ENCODE measurements at regions not wholly inside any gene's neighbourhood (a gene's known extent, or its start where the extent isn't known, plus 50 kb on each side); places are given as distances from the start of the nearest gene placed in this dataset.
"Not testable (repeated sequence)": the region's sequence is repeated elsewhere in the genome, so short reads cannot be mapped to it uniquely, and the experiment has no call there.

GRCh38 chr1:79507770-79508169, 501.2 kb upstream of the ADGRL4 start:
- DNase-seq, result no peak
- Mint-ChIP-seq H3K27ac (no peak overlapping the region), H3K27me3 (no peaks in the 10 kb centered on the region), H3K4me3 (no peak overlapping the region), H3K9me3 (peaks cover 0 to 12% (median 3%) of the 10 kb centered on the region in 7 donors), H3K4me1 (no peaks in the 10 kb centered on the region), H3K36me3 (no peaks in the 10 kb centered on the region)
- peaks cover 0 to 2% of the 10 kb centered on the region in 2 experiments for H3K9me3 ChIP-seq (ENCODE audit: control insufficient read depth in 2 of 2, low read length in 2 of 2)
- no peak for ATAC-seq (ENCODE audit: low read depth in 2 of 2)
- no peak overlapping the region for H3K27ac ChIP-seq (ENCODE audit: insufficient read depth, low read length, poor library complexity, severe bottlenecking)
- H3K36me3 ChIP-seq (ENCODE audit: control insufficient read depth, insufficient read depth, low read length), result no peaks in the 10 kb centered on the region
- no peaks in the 10 kb centered on the region for H3K27me3 ChIP-seq (ENCODE audit: control insufficient read depth, insufficient read depth, low read length)
- H3K4me3 ChIP-seq (ENCODE audit: low read depth, low read length), result no peak overlapping the region
- no peaks in the 10 kb centered on the region for H3K4me1 ChIP-seq (ENCODE audit: control insufficient read depth, insufficient read depth, low read length, poor library complexity, severe bottlenecking)

- H3K9me3 Mint-ChIP-seq, result peaks cover 0 to 7% (median 0%) of the 10 kb centered on the region in 7 donors
- no peaks in the 10 kb centered on the region for H3K4me1 ChIP-seq (ENCODE audit: control insufficient read depth, insufficient read depth, low read length, poor library complexity, severe bottlenecking)
- peaks cover 0 to 2% of the 10 kb centered on the region in 2 experiments for H3K9me3 ChIP-seq (ENCODE audit: control insufficient read depth in 2 of 2, low read length in 2 of 2)
- H3K4me3 ChIP-seq (ENCODE audit: low read depth, low read length), result no peak overlapping the region
- no peaks in the 10 kb centered on the region for H3K36me3 ChIP-seq (ENCODE audit: control insufficient read depth, insufficient read depth, low read length)
- ATAC-seq (ENCODE audit: low read depth in 2 of 2), result no peak
- H3K27me3 ChIP-seq (ENCODE audit: control insufficient read depth, insufficient read depth, low read length), result no peaks in the 10 kb centered on the region
- no peak overlapping the region for H3K4me3 Mint-ChIP-seq
- no peak for DNase-seq
- no peaks in the 10 kb centered on the region for H3K4me1 Mint-ChIP-seq
- H3K27ac Mint-ChIP-seq, result no peak overlapping the region
- no peak overlapping the region for H3K27ac ChIP-seq (ENCODE audit: insufficient read depth, low read length, poor library complexity, severe bottlenecking)
- no peaks in the 10 kb centered on the region for H3K36me3 Mint-ChIP-seq
- H3K27me3 Mint-ChIP-seq, result no peaks in the 10 kb centered on the region
Measured at GRCh38 chr1:79501153-79501552, 494.6 kb upstream of the ADGRL4 start.

- ATAC-seq (ENCODE audit: low read depth in 2 of 2) (no peak), DNase-seq (no peak)
- Mint-ChIP-seq H3K36me3 (no peaks in the 10 kb centered on the region), H3K9me3 (peaks cover 0 to 7% (median 0%) of the 10 kb centered on the region in 7 donors), H3K27ac (no peak overlapping the region), H3K27me3 (no peaks in the 10 kb centered on the region), H3K4me3 (no peak overlapping the region), H3K4me1 (no peaks in the 10 kb centered on the region)
- no peak overlapping the region for H3K4me3 ChIP-seq (ENCODE audit: low read depth, low read length)
- no peaks in the 10 kb centered on the region for H3K4me1 ChIP-seq (ENCODE audit: control insufficient read depth, insufficient read depth, low read length, poor library complexity, severe bottlenecking)
- H3K27ac ChIP-seq (ENCODE audit: insufficient read depth, low read length, poor library complexity, severe bottlenecking), result no peak overlapping the region
- H3K36me3 ChIP-seq (ENCODE audit: control insufficient read depth, insufficient read depth, low read length), result no peaks in the 10 kb centered on the region
- no peaks in the 10 kb centered on the region for H3K9me3 ChIP-seq (ENCODE audit: control insufficient read depth in 2 of 2, low read length in 2 of 2)
- no peaks in the 10 kb centered on the region for H3K27me3 ChIP-seq (ENCODE audit: control insufficient read depth, insufficient read depth, low read length)
Measured at GRCh38 chr1:79499541-79499940, 493.0 kb upstream of the ADGRL4 start.

- no peak for ATAC-seq (ENCODE audit: low read depth in 2 of 2)
- no peak overlapping the region for H3K27ac Mint-ChIP-seq
- no peak overlapping the region for H3K4me3 ChIP-seq (ENCODE audit: low read depth, low read length)
Measured at GRCh38 chr1:79497193-79497773, 490.8 kb upstream of the ADGRL4 start.

GRCh38 chr1:79496129-79496528, 489.6 kb upstream of the ADGRL4 start:
- Mint-ChIP-seq H3K27me3 (no peaks in the 10 kb centered on the region), H3K4me3 (no peak overlapping the region), H3K4me1 (no peaks in the 10 kb centered on the region), H3K9me3 (peaks cover 0 to 10% (median 3%) of the 10 kb centered on the region in 7 donors), H3K27ac (no peak overlapping the region), H3K36me3 (no peaks in the 10 kb centered on the region)
- DNase-seq (no peak), ATAC-seq (ENCODE audit: low read depth in 2 of 2) (no peak)
- H3K27me3 ChIP-seq (ENCODE audit: control insufficient read depth, insufficient read depth, low read length), result no peaks in the 10 kb centered on the region
- H3K4me1 ChIP-seq (ENCODE audit: control insufficient read depth, insufficient read depth, low read length, poor library complexity, severe bottlenecking), result no peaks in the 10 kb centered on the region
- no peak overlapping the region for H3K4me3 ChIP-seq (ENCODE audit: low read depth, low read length)
- no peaks in the 10 kb centered on the region for H3K9me3 ChIP-seq (ENCODE audit: control insufficient read depth in 2 of 2, low read length in 2 of 2)
- H3K27ac ChIP-seq (ENCODE audit: insufficient read depth, low read length, poor library complexity, severe bottlenecking), result no peak overlapping the region
- H3K36me3 ChIP-seq (ENCODE audit: control insufficient read depth, insufficient read depth, low read length), result no peaks in the 10 kb centered on the region

More at GRCh38 chr1:79497193-79497773, 490.8 kb upstream of the ADGRL4 start:
- no peaks in the 10 kb centered on the region for H3K27me3 ChIP-seq (ENCODE audit: control insufficient read depth, insufficient read depth, low read length)
- no peaks in the 10 kb centered on the region for H3K9me3 ChIP-seq (ENCODE audit: control insufficient read depth in 2 of 2, low read length in 2 of 2)
- no peak overlapping the region for H3K4me3 Mint-ChIP-seq
- no peaks in the 10 kb centered on the region for H3K4me1 Mint-ChIP-seq
- H3K9me3 Mint-ChIP-seq, result peaks cover 0 to 10% (median 3%) of the 10 kb centered on the region in 7 donors
- DNase-seq, result peak in 1 of 3 donors; percentile 7
- no peaks in the 10 kb centered on the region for H3K27me3 Mint-ChIP-seq
- H3K4me1 ChIP-seq (ENCODE audit: control insufficient read depth, insufficient read depth, low read length, poor library complexity, severe bottlenecking), result no peaks in the 10 kb centered on the region
- H3K27ac ChIP-seq (ENCODE audit: insufficient read depth, low read length, poor library complexity, severe bottlenecking), result no peak overlapping the region
- H3K36me3 ChIP-seq (ENCODE audit: control insufficient read depth, insufficient read depth, low read length), result no peaks in the 10 kb centered on the region
- no peaks in the 10 kb centered on the region for H3K36me3 Mint-ChIP-seq

GRCh38 chr1:79493702-79494101, 487.2 kb upstream of the ADGRL4 start:
- not testable (repeated sequence) for ATAC-seq (ENCODE audit: low read depth in 2 of 2); H3K4me3 Mint-ChIP-seq; H3K9me3 ChIP-seq (ENCODE audit: control insufficient read depth in 2 of 2, low read length in 2 of 2); H3K36me3 Mint-ChIP-seq; H3K27ac Mint-ChIP-seq; H3K9me3 Mint-ChIP-seq; H3K27ac ChIP-seq (ENCODE audit: insufficient read depth, low read length, poor library complexity, severe bottlenecking); H3K4me1 ChIP-seq (ENCODE audit: control insufficient read depth, insufficient read depth, low read length, poor library complexity, severe bottlenecking); H3K27me3 ChIP-seq (ENCODE audit: control insufficient read depth, insufficient read depth, low read length); DNase-seq; H3K4me3 ChIP-seq (ENCODE audit: low read depth, low read length); H3K4me1 Mint-ChIP-seq; H3K27me3 Mint-ChIP-seq; H3K36me3 ChIP-seq (ENCODE audit: control insufficient read depth, insufficient read depth, low read length)

GRCh38 chr1:79488572-79489121, 482.1 kb upstream of the ADGRL4 start:
- not testable (repeated sequence) for H3K4me1 ChIP-seq (ENCODE audit: control insufficient read depth, insufficient read depth, low read length, poor library complexity, severe bottlenecking); H3K4me3 Mint-ChIP-seq; H3K27me3 ChIP-seq (ENCODE audit: control insufficient read depth, insufficient read depth, low read length); ATAC-seq (ENCODE audit: low read depth in 2 of 2); H3K4me1 Mint-ChIP-seq; H3K36me3 Mint-ChIP-seq; H3K27me3 Mint-ChIP-seq; H3K27ac Mint-ChIP-seq; H3K4me3 ChIP-seq (ENCODE audit: low read depth, low read length); H3K9me3 ChIP-seq (ENCODE audit: control insufficient read depth in 2 of 2, low read length in 2 of 2); H3K36me3 ChIP-seq (ENCODE audit: control insufficient read depth, insufficient read depth, low read length); DNase-seq; H3K27ac ChIP-seq (ENCODE audit: insufficient read depth, low read length, poor library complexity, severe bottlenecking)
- peaks cover 0 to 16% (median 6%) of the 10 kb centered on the region in 7 donors for H3K9me3 Mint-ChIP-seq

- Histone ChIP-seq H3K27ac (ENCODE audit: insufficient read depth, low read length, poor library complexity, severe bottlenecking) (no peak overlapping the region), H3K27me3 (ENCODE audit: control insufficient read depth, insufficient read depth, low read length) (no peaks in the 10 kb centered on the region), H3K36me3 (ENCODE audit: control insufficient read depth, insufficient read depth, low read length) (no peaks in the 10 kb centered on the region), H3K4me3 (ENCODE audit: low read depth, low read length) (no peak overlapping the region), H3K9me3 (ENCODE audit: control insufficient read depth in 2 of 2, low read length in 2 of 2) (no peaks in the 10 kb centered on the region), H3K4me1 (ENCODE audit: control insufficient read depth, insufficient read depth, low read length, poor library complexity, severe bottlenecking) (no peaks in the 10 kb centered on the region)
- no peak for ATAC-seq (ENCODE audit: low read depth in 2 of 2)
- H3K27me3 Mint-ChIP-seq, result no peaks in the 10 kb centered on the region
- no peaks in the 10 kb centered on the region for H3K36me3 Mint-ChIP-seq
- H3K9me3 Mint-ChIP-seq, result peaks cover 2 to 18% (median 6%) of the 10 kb centered on the region in 7 donors
- H3K27ac Mint-ChIP-seq, result no peak overlapping the region
- no peak overlapping the region for H3K4me3 Mint-ChIP-seq
- no peaks in the 10 kb centered on the region for H3K4me1 Mint-ChIP-seq
- no peak for DNase-seq
Measured at GRCh38 chr1:79478728-79479373, 472.3 kb upstream of the ADGRL4 start.
